Endothelial cell of umbilical vein (primary cell): ENCODE measurements at regions not wholly inside any gene's neighbourhood (a gene's known extent, or its start where the extent isn't known, plus 50 kb on each side); places are given as distances from the start of the nearest gene placed in this dataset.

Source experiments
- BruUV-seq: library from RNA; stranded (reverse); fragments of 400-500 nt; replicated peaks from 2 replicates; lab custom pipeline; 2021; lab: Mats Ljungman, UMichigan
- CTCF ChIA-PET: fragments of 300-600, 350-600 bp; sonication (Branson Sonifier 250); formaldehyde crosslinking; loops from one replicate; lab custom pipeline; 2021; ENCODE audit warnings: antibody characterized with exemption, inconsistent platforms; lab: Charles Lee
- POLR2A ChIA-PET: fragments of 300-600, 350-600 bp; sonication (Branson Sonifier 250); formaldehyde crosslinking; loops from one replicate; lab custom pipeline; 2021; ENCODE audit warnings: antibody characterized with exemption, inconsistent platforms; lab: Charles Lee
- DNase-seq: peaks from one replicate; pipeline ENCODE4 v3.0.0-alpha.2; 2011; ENCODE audit warnings: low read depth, low spot score
- FAIRE-seq: peaks from 2 replicates; lab custom pipeline; 2011; peaks lifted over from hg19 to GRCh38; lab: Jason Lieb, UNC
- H2AFZ ChIP-seq: 2 replicates; pipeline ENCODE4 v1.6.0; 2012; ENCODE audit warnings: low read depth, low read length, control low read depth, inconsistent platforms
- H3K27ac ChIP-seq: 2 replicates; pipeline ENCODE4 v1.5.1; 2011; ENCODE audit warnings: low read depth, mild to moderate bottlenecking, control low read depth, low read length, moderate library complexity; ENCODE audit not compliant: insufficient read depth
- H3K27me3 ChIP-seq, 2 experiments: 2 replicates each; pipeline versions ENCODE4 v1.6.0 to v1.6.1; 2011; ENCODE audit warnings: low read length in 2 of 2, mixed read lengths in 1 of 2; ENCODE audit not compliant: control insufficient read depth in 2 of 2, insufficient read depth in 2 of 2
- H3K36me3 ChIP-seq, 2 experiments: 2 replicates in 1 of 2; 3 replicates in 1 of 2; pipeline ENCODE4 v1.5.1; 2011; ENCODE audit warnings: low read length in 2 of 2, mild to moderate bottlenecking in 1 of 2, moderate library complexity in 1 of 2; ENCODE audit not compliant: control insufficient read depth in 2 of 2, insufficient read depth in 2 of 2; ENCODE audit errors: extremely low read depth in 1 of 2
- H3K4me1 ChIP-seq: 3 replicates; pipeline ENCODE4 v1.5.1; 2011; ENCODE audit warnings: mild to moderate bottlenecking, low read length; ENCODE audit not compliant: control insufficient read depth, insufficient read depth; ENCODE audit errors: extremely low read depth
- H3K4me2 ChIP-seq: 2 replicates; pipeline ENCODE4 v1.6.1; 2011; ENCODE audit warnings: low read length, control low read depth, mixed read lengths; ENCODE audit not compliant: insufficient read depth
- H3K4me3 ChIP-seq, 3 experiments: fragments of 200-600 bp in 1 of 3; sonication (generic), shearing (Covaris generic) in 1 of 3; replicated peaks in 1 of 3; 2 replicates each; pipeline ENCODE4 v1.5.1; 2011 to 2016; ENCODE audit warnings: control low read depth in 3 of 3, low read length in 3 of 3, mild to moderate bottlenecking in 2 of 3, inconsistent platforms in 1 of 3, low read depth in 1 of 3, moderate library complexity in 1 of 3; ENCODE audit not compliant: insufficient read depth in 1 of 3
- H3K79me2 ChIP-seq: 2 replicates; pipeline ENCODE4 v1.6.0; 2012; ENCODE audit warnings: low read length, inconsistent platforms; ENCODE audit not compliant: control insufficient read depth, insufficient read depth
- H3K9ac ChIP-seq: replicated peaks from 2 replicates; pipeline ENCODE3; 2011; ENCODE audit warnings: low read length, control low read depth; ENCODE audit not compliant: insufficient read depth; ENCODE audit errors: extremely low read depth
- H3K9me1 ChIP-seq: replicated peaks from 3 replicates; pipeline ENCODE4 v1.6.0; 2011; ENCODE audit warnings: mild to moderate bottlenecking, low read length; ENCODE audit not compliant: control insufficient read depth, insufficient read depth; ENCODE audit errors: extremely low read depth
- H3K9me3 ChIP-seq: replicated peaks from 2 replicates; pipeline ENCODE4 v1.5.1; 2012; ENCODE audit warnings: low read length, inconsistent platforms; ENCODE audit not compliant: control insufficient read depth, insufficient read depth
- H4K20me1 ChIP-seq: replicated peaks from 2 replicates; pipeline ENCODE3; 2011; ENCODE audit warnings: mild to moderate bottlenecking, low read length; ENCODE audit not compliant: control insufficient read depth, insufficient read depth; ENCODE audit errors: extremely low read depth
- EZH2 ChIP-seq: IDR thresholded peaks from 2 replicates; pipeline ENCODE4 v1.6.1; 2012; ENCODE audit warnings: borderline replicate concordance, low read depth, mild to moderate bottlenecking, moderate library complexity, low read length, inconsistent platforms; ENCODE audit not compliant: severe bottlenecking
- FOS ChIP-seq: IDR thresholded peaks from 2 replicates; pipeline ENCODE4 v1.6.1; 2011; ENCODE audit warnings: mild to moderate bottlenecking, low read length, moderate library complexity, borderline replicate concordance; ENCODE audit not compliant: insufficient read depth
- GATA2 ChIP-seq: IDR thresholded peaks from 2 replicates; pipeline ENCODE4 v1.7.0; 2011; ENCODE audit warnings: low read depth, mild to moderate bottlenecking, moderate library complexity, mixed read lengths, low read length; ENCODE audit not compliant: insufficient read length, insufficient read depth
- JUN ChIP-seq: IDR thresholded peaks from 2 replicates; pipeline ENCODE4 v1.6.1; 2011; ENCODE audit warnings: borderline replicate concordance, low read depth; ENCODE audit not compliant: insufficient read length, insufficient read depth
- MYC ChIP-seq: IDR thresholded peaks from one replicate; pipeline ENCODE4 v1.6.1; 2011; ENCODE audit warnings: mild to moderate bottlenecking, low read depth, low read length
- POLR2A ChIP-seq: IDR thresholded peaks from 2 replicates; pipeline ENCODE4 v1.6.1; 2012; ENCODE audit warnings: low read depth, mild to moderate bottlenecking, control low read depth, low read length
- POLR2AphosphoS5 ChIP-seq: IDR thresholded peaks from 2 replicates; pipeline ENCODE4 v1.6.1; 2012; ENCODE audit warnings: low read depth, mild to moderate bottlenecking, control low read depth, low read length, moderate library complexity; ENCODE audit not compliant: insufficient read depth
- dilution Hi-C: fragments of 300-500 bp; cut with MboI; formaldehyde crosslinking; loops from one replicate; pipeline ENCODE4 v1.15.0; 2019; ENCODE audit warnings: low sequenced_read_pairs; ENCODE audit not compliant: extremely low pct_ligation_motif_present
- intact Hi-C: fragments of 100-400 bp; cut with micrococcal nuclease; formaldehyde crosslinking; loops from one replicate; pipeline ENCODE4 v1.10.0; 2022
- TF ChIP-seq, protein P1 (sequence below): IDR thresholded peaks from 2 replicates; pipeline ENCODE4 v1.6.1; 2011; ENCODE audit not compliant: insufficient read depth, insufficient read length
- TF ChIP-seq, protein P2 (sequence below), 2 donors: IDR thresholded peaks; 1 replicate in 1 of 2; 2 replicates in 1 of 2; pipeline ENCODE4 v1.5.1; 2011; ENCODE audit warnings: low read length in 2 of 2, mild to moderate bottlenecking in 2 of 2, moderate library complexity in 2 of 2, control low read depth in 1 of 2, inconsistent platforms in 1 of 2, low read depth in 1 of 2; ENCODE audit not compliant: insufficient read depth in 1 of 2; ENCODE audit errors: extremely low read depth in 1 of 2

DNA sequence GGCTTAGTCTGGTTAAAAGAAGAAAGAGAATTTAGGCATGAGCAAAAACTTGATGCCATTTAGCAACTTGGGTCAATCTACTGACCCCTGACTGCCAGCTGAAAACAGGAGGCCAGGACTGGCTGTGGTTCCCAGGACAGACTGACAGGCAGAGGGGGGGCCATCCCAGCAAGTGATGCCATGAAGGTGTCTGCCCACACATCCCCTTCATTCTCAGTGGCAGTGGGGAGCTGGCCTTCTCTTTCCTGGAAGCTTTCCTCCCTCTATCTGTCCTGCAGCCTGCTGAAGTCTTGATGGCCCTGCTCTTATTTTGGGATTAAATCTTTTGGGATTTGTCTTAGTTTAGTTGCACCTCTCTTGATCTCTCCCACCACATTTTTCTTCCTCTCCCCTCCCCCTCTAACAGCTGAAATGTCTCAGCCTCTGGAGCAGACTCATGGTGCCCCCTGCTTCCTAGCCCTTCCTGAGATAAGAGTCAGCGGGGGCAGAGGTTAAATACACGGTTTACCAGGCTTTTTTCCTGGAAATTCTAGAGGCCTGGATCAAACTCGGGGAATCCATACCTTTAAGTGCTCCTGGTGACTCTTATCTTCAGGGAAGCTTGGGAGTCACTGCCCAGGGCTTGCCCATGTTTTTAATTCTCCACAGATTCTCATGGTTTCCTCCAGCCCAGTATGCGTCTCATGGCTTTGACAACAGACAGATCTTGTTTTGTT is 99.5 kb upstream of the TSPAN2 start:
- dilution Hi-C loops, result no loop called here
- Histone ChIP-seq H3K4me3 (no peak overlapping the region), H3K4me1 (peaks cover 8% of the 10 kb centered on the region), H3K4me2 (peak overlapping the region; percentile 20), H3K27ac (no peak overlapping the region), H3K9me1 (no peaks in the 10 kb centered on the region), H3K9ac (no peak overlapping the region), H3K27me3 (no peaks in the 10 kb centered on the region), H4K20me1 (no peaks in the 10 kb centered on the region), H3K9me3 (no peaks in the 10 kb centered on the region), H2AFZ (no peak overlapping the region), H3K36me3 (no peaks in the 10 kb centered on the region), H3K79me2 (no peaks in the 10 kb centered on the region)
- ChIA-PET CTCF (no interaction called here), POLR2A (no interaction called here)
- no peak for DNase-seq
- intact Hi-C loops, result no loop called here
- FAIRE-seq, result no peak
- no peak for TF ChIP-seq POLR2A
- TF ChIP-seq, protein P1, sequence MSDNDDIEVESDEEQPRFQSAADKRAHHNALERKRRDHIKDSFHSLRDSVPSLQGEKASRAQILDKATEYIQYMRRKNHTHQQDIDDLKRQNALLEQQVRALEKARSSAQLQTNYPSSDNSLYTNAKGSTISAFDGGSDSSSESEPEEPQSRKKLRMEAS, result no peak
- TF ChIP-seq GATA2, result no peak
- TF ChIP-seq MYC, result no peak
- BruUV-seq, result no TSS peak

DNA sequence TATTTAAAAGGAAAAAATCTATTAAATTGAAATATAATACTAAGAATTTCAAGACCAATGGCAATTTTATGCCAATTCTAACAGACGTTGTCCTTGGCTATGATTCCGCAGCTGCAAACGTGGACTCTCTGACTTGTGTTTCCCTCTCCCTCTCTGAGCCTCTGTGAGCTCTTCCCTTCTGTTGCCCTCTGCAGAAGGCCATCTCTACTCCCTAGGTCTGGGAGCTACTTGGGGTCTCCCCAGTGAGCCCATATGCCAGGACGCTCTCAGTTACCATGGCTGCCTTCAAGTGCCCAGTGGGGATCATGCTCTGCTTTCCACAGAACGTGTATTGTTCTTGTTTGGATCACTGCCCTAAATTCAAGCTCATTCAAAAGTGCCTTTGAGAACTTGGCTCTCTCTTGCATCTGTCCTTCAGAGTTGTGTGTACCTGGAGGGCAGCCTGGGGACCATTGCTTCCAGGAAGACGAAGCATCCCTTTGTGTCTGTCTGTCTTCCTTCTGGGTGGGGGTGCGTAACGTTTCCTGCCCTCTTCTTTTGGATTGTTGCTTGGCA is 97.5 kb upstream of the TSPAN2 start:
- Histone ChIP-seq H4K20me1 (no peaks in the 10 kb centered on the region), H3K27ac (no peak overlapping the region), H3K36me3 (no peaks in the 10 kb centered on the region), H3K9me1 (no peaks in the 10 kb centered on the region), H3K4me3 (no peak overlapping the region), H3K79me2 (no peaks in the 10 kb centered on the region), H3K4me1 (peaks cover 8% of the 10 kb centered on the region), H3K4me2 (no peak overlapping the region), H3K27me3 (no peaks in the 10 kb centered on the region), H3K9ac (no peak overlapping the region), H2AFZ (no peak overlapping the region), H3K9me3 (no peaks in the 10 kb centered on the region)
- dilution Hi-C loops (no loop called here), intact Hi-C loops (no loop called here)
- no TSS peak for BruUV-seq
- no peak for DNase-seq
- POLR2A ChIA-PET, result no interaction called here
- CTCF ChIA-PET, result no interaction called here
- TF ChIP-seq EZH2, result no peak
- TF ChIP-seq, protein P2, sequence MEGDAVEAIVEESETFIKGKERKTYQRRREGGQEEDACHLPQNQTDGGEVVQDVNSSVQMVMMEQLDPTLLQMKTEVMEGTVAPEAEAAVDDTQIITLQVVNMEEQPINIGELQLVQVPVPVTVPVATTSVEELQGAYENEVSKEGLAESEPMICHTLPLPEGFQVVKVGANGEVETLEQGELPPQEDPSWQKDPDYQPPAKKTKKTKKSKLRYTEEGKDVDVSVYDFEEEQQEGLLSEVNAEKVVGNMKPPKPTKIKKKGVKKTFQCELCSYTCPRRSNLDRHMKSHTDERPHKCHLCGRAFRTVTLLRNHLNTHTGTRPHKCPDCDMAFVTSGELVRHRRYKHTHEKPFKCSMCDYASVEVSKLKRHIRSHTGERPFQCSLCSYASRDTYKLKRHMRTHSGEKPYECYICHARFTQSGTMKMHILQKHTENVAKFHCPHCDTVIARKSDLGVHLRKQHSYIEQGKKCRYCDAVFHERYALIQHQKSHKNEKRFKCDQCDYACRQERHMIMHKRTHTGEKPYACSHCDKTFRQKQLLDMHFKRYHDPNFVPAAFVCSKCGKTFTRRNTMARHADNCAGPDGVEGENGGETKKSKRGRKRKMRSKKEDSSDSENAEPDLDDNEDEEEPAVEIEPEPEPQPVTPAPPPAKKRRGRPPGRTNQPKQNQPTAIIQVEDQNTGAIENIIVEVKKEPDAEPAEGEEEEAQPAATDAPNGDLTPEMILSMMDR (IDR thresholded peaks at IDR 0.05; ENCODE audit: extremely low read depth in 1 of 2, insufficient read depth in 1 of 2, low read depth in 1 of 2, low read length in 2 of 2), result no peak
- TF ChIP-seq FOS, result no peak
- no peak for TF ChIP-seq POLR2AphosphoS5
- TF ChIP-seq POLR2A, result no peak
- no peak for TF ChIP-seq JUN
- TF ChIP-seq, protein P1, result no peak
- no peak for TF ChIP-seq GATA2
- TF ChIP-seq MYC, result no peak
- no peak for FAIRE-seq
